ENCODE measurements at regions not wholly inside any gene's neighbourhood (a gene's known extent, or its start where the extent isn't known, plus 50 kb on each side); places are given as distances from the start of the nearest gene placed in this dataset.

DNA sequence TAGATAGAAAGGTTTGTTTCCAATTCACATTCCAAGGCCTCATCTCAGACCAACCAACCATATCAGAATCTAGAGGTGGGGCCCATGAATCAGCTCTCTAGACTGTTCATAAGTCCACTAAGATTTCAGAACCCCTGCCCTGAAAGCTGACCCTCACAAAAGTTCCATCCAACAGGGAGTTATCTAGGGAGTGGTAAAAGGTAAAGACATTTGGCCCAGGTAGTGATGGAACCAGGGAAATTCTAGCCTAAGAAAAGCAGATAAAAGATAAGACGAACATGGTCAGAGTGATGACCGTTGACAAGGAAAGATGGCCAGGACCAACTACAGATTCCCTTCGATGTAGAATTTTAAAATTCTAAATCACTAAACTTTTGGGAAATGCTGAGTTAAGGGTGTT, 198.0 kb upstream of the NEBL start:
- Mint-ChIP-seq H3K27ac (ENCODE audit: unreplicated experiment) (no peak overlapping the region), H3K4me1 (ENCODE audit: low read depth) (peaks cover 3% of the 10 kb centered on the region), H3K36me3 (ENCODE audit: low read depth) (peaks cover 3% of the 10 kb centered on the region), H3K9me3 (ENCODE audit: low read depth) (no peaks in the 10 kb centered on the region), H3K4me3 (ENCODE audit: unreplicated experiment) (no peak overlapping the region), H3K27me3 (ENCODE audit: low read depth) (no peaks in the 10 kb centered on the region)
- no peak for DNase-seq (ENCODE audit: low spot score)
- TF ChIP-seq, protein P1, sequence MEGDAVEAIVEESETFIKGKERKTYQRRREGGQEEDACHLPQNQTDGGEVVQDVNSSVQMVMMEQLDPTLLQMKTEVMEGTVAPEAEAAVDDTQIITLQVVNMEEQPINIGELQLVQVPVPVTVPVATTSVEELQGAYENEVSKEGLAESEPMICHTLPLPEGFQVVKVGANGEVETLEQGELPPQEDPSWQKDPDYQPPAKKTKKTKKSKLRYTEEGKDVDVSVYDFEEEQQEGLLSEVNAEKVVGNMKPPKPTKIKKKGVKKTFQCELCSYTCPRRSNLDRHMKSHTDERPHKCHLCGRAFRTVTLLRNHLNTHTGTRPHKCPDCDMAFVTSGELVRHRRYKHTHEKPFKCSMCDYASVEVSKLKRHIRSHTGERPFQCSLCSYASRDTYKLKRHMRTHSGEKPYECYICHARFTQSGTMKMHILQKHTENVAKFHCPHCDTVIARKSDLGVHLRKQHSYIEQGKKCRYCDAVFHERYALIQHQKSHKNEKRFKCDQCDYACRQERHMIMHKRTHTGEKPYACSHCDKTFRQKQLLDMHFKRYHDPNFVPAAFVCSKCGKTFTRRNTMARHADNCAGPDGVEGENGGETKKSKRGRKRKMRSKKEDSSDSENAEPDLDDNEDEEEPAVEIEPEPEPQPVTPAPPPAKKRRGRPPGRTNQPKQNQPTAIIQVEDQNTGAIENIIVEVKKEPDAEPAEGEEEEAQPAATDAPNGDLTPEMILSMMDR (IDR thresholded peaks at IDR 0.05): no peak

GRCh38 chr10:21092683-21093524, 195.8 kb upstream of the NEBL start:
- Mint-ChIP-seq H3K4me1 (ENCODE audit: low read depth) (no peaks in the 10 kb centered on the region), H3K4me3 (ENCODE audit: unreplicated experiment) (no peak overlapping the region), H3K9me3 (ENCODE audit: low read depth) (no peaks in the 10 kb centered on the region), H3K36me3 (ENCODE audit: low read depth) (peaks cover 3% of the 10 kb centered on the region), H3K27ac (ENCODE audit: unreplicated experiment) (no peak overlapping the region), H3K27me3 (ENCODE audit: low read depth) (peaks cover 8% of the 10 kb centered on the region)
- no peak for DNase-seq (ENCODE audit: low spot score)
- TF ChIP-seq, protein P1 (IDR thresholded peaks at IDR 0.05): no peak

DNA sequence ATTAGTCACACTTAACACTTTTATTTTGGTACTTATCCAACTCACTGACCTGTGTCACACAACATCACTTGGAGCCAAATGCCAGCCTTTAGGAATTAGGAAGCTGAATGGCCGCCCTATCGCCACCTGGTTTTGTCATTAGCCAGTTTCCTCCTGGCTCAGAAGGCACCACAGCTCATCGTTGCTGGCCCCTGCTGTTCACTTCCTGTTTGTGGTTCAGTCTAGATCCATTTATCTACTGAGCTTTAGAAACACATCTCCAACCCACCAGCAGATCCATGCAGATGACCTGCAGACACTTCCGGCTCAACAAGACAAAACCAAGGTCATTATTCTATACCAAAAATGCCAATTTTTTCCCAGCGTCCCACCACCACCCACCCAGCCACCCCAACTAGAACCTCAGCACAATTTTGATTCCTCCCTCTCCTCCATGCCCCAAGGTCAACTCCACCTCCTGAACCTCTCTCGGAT, 193.5 kb upstream of the NEBL start:
- H3K27ac Mint-ChIP-seq (ENCODE audit: unreplicated experiment): no peak overlapping the region
- no peak overlapping the region for H3K4me3 Mint-ChIP-seq (ENCODE audit: unreplicated experiment)
- TF ChIP-seq, protein P1 (IDR thresholded peaks at IDR 0.05): no peak
- peaks cover 8% of the 10 kb centered on the region for H3K27me3 Mint-ChIP-seq (ENCODE audit: low read depth)
- H3K4me1 Mint-ChIP-seq (ENCODE audit: low read depth): no peaks in the 10 kb centered on the region
- H3K36me3 Mint-ChIP-seq (ENCODE audit: low read depth): peaks cover 3% of the 10 kb centered on the region
- DNase-seq (ENCODE audit: low spot score): no peak
- H3K9me3 Mint-ChIP-seq (ENCODE audit: low read depth): peaks cover 2% of the 10 kb centered on the region

GRCh38 chr10:21087476-21087875, 190.4 kb upstream of the NEBL start:
- H3K9me3 Mint-ChIP-seq (ENCODE audit: low read depth): peaks cover 2% of the 10 kb centered on the region
- no peak for DNase-seq (ENCODE audit: low spot score)
- H3K27ac Mint-ChIP-seq (ENCODE audit: unreplicated experiment): no peak overlapping the region
- peaks cover 8% of the 10 kb centered on the region for H3K27me3 Mint-ChIP-seq (ENCODE audit: low read depth)
- TF ChIP-seq, protein P1 (IDR thresholded peaks at IDR 0.05): no peak
- peaks cover 3% of the 10 kb centered on the region for H3K36me3 Mint-ChIP-seq (ENCODE audit: low read depth)
- no peak overlapping the region for H3K4me3 Mint-ChIP-seq (ENCODE audit: unreplicated experiment)
- no peaks in the 10 kb centered on the region for H3K4me1 Mint-ChIP-seq (ENCODE audit: low read depth)

GRCh38 chr10:21084700-21085099, 187.6 kb upstream of the NEBL start:
- DNase-seq (ENCODE audit: low spot score): no peak
- no peak overlapping the region for H3K4me3 Mint-ChIP-seq (ENCODE audit: unreplicated experiment)
- H3K27ac Mint-ChIP-seq (ENCODE audit: unreplicated experiment): no peak overlapping the region
- H3K9me3 Mint-ChIP-seq (ENCODE audit: low read depth): peaks cover 2% of the 10 kb centered on the region
- H3K36me3 Mint-ChIP-seq (ENCODE audit: low read depth): no peaks in the 10 kb centered on the region
- H3K27me3 Mint-ChIP-seq (ENCODE audit: low read depth): peaks cover 8% of the 10 kb centered on the region
- TF ChIP-seq, protein P1 (IDR thresholded peaks at IDR 0.05): no peak
- H3K4me1 Mint-ChIP-seq (ENCODE audit: low read depth): peaks cover 5% of the 10 kb centered on the region
